GM19372 (cell line): ENCODE measurements at regions not wholly inside any gene's neighbourhood (a gene's known extent, or its start where the extent isn't known, plus 50 kb on each side); places are given as distances from the start of the nearest gene placed in this dataset.
A peak's percentile ranks its signal among the peaks of the same experiment; 100 is the strongest.
"Not testable (repeated sequence)": the region's sequence is repeated elsewhere in the genome, so short reads cannot be mapped to it uniquely, and the experiment has no call there.

ENCODE experiments used
- ATAC-seq: cut with Tn5 transposase; IDR thresholded peaks from one replicate; pipeline ENCODE4 v1.9.1; 2021; ENCODE audit warnings: mild to moderate bottlenecking, low read depth, moderate library complexity; ENCODE audit not compliant: unreplicated experiment

DNA sequence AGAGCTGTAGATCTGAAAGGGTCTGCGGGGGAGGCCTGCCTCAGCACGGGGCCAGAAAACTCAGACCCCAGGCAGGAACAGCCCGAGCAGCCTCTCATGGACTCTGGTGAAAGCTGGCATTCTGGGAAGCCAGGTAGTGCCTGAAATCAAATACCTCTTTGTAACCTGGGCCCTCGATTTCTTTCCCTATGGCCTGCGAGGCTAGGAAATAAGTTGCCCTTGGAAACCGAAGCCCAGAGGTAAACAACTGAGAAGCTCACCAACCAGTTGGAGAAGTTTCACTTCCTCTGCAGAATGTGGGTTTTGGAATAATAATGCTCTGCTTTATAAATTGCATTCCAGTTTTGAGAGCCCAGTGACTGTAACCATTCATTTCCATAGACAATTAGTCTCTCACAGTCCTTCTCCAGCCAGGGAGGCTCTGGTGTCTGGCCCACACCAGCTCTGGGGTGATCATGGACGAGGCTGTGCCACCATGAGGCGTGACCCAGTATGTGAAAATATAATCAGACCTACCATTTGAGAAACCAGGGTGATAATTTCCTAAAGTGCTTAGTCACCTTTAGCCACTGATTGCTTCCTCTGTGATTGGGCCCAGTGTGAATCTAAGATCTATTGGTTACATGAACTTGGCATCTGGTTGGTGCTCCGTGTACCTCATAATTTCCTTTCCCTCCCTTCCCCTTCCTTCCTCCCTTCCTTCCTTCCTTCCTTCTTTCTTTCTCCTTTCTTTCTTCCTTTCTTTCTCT lies 133.1 kb upstream of the PELI1 start:
- no peak for ATAC-seq

DNA sequence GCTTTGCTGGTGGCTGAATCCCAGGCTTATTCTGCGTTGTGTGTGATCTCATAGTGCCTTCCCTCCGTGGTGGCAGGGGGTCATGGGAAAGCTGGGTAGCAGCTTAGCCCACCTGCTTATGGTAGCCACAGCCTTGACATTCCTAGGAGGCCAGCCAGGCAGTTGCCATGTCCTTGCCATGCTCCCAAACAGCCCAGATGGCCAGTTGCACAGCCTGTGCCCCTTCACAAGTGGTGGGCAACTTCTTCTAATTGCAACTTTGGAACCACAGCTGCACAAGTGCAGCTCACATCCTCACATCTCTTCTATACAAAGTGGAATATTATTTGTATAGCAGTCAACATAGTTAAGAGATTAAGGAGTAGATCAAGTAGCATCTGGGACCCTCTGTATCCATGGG lies 136.6 kb upstream of the PELI1 start:
- not testable (repeated sequence) for ATAC-seq

DNA sequence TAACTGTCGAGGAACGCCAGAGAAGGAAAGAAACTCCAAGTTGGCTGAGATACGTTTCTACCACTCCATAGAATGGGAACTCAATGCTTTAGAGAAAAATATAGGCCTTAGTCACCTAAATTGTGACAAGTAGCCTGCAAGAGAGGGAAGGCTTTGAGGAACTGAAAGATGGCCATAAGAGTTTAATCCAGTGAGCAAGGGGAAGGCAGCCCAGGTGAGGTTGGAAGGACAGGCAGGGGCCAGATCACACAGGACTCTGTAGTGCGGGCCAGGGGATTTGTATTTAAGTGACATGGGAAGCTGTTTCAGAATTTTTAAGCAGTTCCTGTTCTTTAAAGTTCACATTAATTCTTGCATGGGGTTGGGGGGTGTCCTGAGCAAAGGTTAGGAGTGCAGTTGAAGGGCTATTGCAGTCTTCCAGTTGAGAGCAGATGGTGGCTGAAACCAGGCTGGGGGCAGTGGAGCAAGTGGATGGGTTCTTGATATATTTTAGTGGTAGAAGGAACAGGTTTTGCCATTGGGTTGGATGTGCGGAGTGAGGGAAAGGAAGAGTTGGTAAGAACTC lies 138.9 kb upstream of the PELI1 start:
- no peak for ATAC-seq

DNA sequence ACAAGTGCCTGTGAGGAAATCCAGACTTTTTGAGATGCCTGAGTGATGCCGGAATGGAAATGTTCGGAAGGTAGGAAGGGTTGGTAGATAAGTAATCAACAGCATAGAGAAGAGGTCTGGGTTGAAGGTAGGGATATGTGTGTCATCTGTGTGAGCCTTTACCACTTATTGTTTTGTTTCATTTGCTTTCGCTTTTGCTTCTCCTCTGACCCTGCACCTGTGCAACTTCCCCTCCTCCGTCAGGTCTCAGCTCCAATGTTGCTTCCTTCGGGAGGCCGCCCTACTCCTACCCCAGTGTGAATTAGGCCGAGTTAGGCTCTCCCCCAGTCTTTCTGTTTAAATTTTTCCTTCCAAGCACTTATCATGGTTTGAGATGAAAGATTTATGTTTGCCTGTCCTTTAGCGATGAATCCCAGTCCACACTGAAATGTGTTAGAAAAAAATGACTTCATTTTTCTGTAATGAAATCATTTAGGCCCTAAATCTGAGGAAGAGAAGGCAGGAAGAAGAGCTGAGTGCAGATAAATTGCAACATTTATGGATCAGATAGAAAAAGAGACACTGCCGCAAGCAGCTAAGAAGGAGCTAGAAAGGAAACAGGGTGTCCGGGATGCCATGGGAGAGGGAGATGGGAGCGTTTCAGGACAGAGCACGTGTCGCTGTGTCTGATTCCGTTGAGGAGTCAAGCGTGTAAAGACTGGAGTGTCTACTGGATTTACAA lies 139.6 kb upstream of the PELI1 start:
- ATAC-seq, result peak; percentile 94

DNA sequence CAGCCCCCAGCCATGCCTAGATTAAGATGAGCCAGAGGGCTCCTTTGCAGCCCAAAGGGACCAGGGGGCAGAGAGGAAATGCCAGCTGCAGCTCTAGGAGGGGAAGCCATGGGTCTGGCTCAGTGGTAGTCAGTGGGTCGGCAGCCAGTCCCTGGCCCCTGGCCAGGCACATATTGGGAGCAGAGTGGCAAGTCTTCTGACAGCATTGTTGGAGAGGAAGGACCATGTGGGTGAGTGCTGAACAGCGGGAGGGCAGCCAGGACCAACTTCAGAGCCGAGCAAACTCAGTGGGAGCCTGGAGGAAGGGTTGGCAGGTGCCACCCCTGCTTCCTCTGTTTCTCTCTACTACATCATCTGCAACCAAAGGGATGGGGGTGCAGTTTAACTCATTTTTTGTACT lies 140.5 kb upstream of the PELI1 start:
- ATAC-seq, result no peak

DNA sequence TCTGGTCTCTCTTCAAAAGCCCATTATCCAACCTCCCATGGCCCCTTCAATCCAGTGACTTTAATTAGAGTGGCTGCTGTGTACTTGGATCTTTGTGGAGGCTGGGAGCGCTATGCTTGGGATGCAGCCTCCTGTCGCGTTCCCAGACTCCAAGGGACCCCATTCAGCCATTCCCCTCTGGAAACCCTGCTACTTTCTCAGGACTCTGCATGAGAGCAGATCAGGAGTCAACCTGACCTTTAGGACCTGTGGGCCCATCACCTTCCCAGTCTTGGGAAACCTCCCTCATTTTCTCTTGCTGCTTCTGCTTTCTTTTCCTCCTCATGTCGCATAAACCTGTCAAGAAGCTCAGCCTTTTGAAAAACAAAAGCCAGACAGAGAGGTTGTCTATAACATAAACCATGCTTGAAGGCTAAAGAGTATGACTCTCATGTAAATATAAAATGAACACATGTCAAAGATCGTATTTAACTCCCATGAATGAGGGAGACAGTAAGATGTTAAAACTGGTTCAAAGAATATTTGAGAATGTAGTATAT lies 143.1 kb upstream of the PELI1 start:
- no peak for ATAC-seq

DNA sequence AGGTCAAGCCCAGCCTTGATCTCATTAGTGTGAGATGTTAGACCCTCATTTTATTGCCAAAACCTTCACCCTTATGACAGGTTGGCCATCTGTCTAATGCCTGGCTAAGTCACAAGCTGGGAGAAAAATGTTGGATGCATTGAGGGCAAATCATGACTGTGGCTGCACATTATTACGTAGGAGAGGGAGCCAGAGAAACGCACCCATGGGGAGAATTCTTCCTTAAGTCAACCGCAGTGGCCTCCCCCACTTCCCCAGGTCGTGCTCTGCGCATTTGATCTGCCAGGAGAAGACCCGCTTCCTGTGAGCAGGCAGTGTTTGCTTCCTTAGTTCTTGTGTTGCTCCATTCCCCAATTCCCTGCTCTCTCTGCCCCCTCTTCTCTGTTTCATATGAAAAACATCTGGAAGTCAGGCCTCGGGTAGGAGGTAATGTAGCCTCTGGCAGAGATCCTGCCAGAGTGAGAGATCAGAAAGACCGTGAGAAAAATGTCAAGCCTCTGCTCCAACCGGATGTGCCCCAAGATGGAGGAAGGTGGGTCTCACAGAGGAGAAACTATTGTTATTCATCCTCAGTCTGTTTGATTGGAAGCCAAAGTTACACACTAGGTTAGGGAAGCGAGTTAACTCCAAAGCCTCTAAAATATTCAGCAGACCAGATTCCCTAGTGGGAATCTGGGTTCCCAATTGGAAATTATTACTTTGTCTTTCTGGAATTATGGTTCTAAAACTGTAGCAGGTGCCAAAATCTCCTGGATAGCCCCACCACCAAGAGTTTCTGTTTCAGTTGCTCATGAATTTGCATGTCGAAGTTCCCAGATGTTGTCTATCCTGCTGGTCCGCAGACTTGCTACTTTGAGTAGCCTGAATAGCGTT lies 144.3 kb upstream of the PELI1 start:
- ATAC-seq, result no peak

DNA sequence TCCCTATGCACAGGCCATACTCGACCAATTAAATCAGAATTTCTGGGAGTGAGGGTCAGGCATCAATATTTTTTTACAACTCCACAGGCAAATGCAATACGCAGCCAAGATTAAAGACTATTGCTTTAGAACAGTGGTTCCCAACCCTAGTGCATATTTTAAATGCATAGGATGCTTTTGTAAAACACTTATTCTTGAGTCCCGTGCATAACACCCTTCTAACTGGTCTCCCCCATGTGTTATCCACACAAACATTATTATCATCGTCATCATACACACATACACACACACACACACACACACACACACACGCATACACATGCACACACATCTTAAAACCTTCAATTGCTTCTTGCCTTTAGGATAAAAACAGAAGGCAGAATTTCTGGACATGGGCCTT lies 145.0 kb upstream of the PELI1 start:
- no peak for ATAC-seq

DNA sequence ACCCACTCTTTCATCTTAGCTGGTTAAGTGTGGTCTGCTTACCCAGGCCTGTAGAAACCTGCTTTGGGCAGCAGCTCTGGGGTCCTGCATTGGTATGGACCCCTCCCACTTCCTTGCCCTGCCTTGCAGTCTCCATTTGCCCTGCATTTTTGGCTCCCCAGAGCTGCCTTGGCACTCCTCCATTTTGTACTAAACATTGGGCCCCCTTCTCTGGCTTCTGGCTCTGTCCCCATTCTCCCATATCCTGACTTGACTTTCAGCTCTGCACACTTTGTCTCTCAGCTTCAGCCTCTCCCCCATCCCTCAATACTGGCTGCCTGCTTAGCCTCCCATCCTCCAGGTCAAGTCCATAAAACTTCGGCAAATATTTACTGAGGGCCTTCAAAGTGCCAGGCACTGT lies 145.5 kb upstream of the PELI1 start:
- no peak for ATAC-seq

DNA sequence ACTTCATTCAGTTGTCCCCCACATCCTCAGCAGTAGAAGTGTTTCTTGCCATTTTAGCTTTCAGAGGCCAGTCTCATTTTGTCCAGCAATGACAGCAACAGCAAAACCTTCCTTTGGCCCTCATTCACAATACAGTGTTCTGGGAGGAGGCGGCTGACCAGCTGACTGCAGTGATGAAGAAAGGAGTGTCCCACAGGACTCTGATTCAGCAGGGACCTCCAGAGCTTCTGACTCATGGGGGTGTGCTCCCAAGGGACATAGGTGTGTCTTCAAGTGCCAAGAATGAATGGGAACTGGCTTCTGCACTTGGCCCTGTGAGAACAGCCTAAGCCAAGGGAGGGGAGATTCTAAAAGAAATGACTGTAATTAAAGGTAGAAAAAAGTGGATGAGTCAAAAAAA lies 147.0 kb upstream of the PELI1 start:
- ATAC-seq, result no peak

DNA sequence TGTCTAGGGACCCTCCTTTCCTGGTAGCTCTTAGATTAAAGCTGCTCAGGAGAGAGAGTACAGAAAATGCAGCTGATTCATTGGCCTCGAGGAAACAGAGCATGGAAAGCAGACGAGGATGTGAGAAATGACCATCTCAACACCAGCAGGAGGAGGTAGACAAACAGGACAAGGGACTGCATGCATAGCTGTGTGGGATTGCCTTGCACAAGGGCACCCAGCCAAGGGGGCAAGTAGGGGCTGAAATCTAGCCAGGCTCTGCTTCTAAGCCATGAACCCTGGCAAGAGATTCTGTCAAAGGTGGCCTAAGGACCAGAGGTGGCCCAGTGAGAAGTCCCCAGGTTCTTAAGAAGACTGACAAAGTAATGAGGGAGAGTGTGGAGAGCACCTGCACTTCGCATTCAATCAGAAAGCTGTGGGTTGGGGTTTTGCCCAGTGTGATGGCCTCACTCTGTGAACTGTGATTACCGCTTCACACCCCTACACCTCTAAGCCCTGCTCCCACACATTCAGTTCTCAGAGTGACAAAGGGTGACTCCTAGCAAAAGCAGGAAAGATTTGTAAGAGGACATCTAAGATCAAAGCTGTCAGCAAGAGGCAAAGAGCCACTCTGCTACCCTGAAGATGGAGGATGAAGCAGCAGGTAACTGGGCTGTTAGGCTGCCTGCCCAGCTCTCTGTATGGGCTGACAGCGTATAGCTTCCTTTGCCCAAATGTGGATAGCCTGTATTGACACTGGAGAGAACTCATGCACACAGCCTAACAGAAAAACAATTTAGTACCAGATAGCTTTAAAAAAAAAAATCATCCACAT lies 151.3 kb upstream of the PELI1 start:
- ATAC-seq, result peak; percentile 77

DNA sequence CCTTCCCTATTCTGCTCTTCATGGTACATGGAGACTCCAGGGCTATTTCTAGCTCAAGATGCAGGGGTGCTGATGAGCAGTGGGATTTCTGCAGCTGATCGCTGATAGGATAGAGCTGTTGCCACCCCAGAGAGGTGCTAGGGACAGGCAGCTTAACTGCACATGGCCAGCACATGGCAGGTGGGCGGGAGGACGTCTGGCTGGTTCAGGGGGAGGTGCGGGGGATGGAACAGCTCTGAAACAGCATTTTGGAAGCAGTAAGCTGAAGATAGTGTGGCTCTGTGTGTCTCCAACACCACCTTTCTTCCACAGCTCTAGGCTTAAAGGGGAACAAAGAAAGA lies 151.9 kb upstream of the PELI1 start:
- ATAC-seq, result no peak

DNA sequence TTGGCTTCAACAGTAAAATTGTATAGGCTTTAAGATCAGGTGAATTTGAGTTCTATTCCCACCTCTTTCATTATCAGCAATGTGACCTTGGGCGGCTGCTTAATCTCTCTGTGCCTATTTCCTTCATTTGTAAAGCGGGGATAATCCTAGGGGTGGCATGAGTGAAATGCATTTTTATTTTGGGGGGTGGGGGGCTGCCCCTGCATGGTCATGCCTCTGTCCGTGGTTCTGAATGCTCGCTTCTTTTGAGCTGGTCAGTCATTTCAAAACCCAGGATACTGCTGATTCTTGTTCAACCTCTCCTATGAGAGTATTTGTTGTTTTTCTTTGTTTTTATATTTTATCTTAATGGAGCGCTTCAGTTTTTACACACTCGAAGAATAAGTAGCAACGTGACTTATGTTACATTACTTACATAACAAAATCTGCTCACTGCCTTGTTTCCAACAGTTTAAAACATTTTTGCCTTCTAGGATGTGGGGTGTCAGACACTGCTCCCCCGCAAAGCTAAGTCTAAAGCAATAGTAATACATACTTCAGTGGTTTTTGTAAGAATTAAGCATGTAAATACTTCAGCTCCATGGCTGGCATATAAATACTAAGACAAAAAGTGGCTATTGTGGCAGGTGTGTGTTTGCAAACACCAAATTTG lies 152.6 kb upstream of the PELI1 start:
- no peak for ATAC-seq

DNA sequence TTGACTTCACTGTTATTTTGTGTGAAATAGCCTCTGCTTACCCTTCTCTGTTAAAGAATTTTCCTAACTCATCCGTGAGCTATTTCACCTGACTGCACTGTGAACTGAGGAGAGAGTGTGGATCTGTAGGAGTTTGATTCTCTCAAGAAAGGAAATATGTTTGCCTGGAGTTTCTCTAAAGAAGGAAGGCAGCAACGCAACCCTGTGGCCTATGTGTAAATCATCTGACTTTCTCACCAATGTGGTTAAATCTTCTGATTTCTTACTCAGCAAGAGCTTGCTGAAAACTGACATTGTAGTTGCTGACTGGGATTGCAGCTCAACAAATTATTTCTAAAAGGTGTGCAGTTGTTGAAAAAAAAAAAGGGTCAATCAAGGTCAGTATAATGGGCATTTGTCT lies 153.9 kb upstream of the PELI1 start:
- no peak for ATAC-seq

DNA sequence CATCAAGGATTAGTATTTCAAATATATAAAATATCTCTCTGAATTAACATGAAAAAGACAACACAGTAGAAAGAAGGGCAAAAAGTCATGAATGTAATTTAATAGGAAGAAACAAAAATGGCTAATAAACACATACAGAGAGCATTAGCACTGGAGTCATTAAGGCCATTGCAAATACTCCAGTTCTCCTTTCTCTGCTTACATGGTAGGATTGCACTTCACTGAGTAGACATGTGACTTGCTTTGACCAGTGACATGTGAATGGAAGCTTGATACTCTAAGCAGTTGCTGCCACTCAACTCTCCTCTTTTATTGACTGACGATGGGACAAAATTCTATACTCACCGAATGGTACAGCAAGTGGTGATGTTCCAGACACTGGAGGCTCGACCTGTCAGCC lies 153.9 kb upstream of the LGALSL start:
- ATAC-seq, result no peak

DNA sequence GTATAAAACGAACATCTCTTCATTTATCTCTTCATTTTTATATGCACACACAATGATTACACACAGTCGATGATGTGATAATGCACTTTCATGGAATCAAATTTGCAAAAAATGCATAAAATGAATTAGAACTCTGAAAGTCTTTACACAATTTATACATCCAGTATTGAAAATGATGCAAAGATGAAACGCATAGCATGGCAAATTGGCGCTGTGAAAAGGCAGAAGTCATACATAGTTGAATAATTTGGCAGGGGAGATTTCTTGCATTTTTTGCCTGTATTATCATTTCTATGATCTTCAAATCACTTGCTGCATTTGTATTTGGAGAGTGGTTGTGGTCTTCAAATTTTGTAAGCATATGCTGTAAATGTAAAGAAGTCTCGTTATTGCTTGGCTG lies 150.7 kb upstream of the LGALSL start:
- ATAC-seq, result no peak

DNA sequence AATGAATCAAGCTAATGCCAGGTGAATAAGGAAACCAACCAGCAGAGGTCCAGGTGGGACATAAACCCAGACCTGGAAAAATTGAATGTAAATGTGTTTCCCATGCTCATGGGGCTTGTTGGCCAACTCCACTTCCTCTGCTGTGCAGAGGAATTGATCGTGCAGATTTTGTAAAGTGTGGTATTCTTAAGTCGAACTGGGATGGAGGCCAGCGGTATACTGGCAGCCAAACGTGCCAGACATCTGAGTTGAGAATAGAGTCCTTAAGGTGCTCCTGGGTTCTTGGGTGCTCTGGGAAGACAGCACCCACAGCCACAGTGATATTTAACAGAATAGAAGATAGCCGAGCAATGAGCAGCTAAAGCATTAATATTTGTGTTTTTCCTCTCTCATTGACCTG lies 146.5 kb upstream of the LGALSL start:
- no peak for ATAC-seq

DNA sequence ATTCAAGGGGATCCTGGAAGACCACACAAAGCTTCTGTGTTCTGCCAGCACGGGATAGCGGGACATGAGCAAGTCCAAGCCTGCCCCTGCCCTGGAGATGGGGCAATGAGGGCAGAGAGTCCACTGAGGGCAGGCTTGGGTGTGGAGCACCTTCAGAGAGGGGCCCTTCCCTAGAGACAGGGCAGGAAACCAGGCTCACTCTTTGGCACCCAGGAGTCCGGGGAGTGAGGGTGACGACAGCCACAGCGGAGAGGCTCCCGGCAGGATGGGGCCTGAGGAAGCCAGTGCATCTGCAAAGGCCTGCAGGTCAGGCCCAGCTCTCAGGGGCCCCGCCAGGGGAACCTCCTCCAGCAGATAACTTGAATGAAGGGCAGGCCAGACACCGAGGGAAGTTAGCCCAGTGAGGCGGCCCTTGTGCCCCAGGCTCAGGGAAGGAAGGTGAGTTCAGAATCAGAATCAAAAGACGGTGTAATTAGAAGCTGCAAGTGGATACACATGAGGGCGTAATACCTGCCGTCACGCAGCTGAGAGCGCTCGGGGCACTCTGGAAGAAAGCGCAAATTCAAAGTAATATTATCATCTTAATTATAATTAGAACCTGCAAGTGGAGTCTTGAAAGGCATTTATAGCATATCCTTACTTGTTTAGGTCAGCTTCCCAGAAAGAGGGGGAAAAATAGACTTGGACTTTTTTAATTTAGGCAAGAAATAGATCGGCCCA lies 142.6 kb upstream of the LGALSL start:
- ATAC-seq, result no peak
